ENCODE measurements at regions not wholly inside any gene's neighbourhood (a gene's known extent, or its start where the extent isn't known, plus 50 kb on each side); places are given as distances from the start of the nearest gene placed in this dataset.

DNA sequence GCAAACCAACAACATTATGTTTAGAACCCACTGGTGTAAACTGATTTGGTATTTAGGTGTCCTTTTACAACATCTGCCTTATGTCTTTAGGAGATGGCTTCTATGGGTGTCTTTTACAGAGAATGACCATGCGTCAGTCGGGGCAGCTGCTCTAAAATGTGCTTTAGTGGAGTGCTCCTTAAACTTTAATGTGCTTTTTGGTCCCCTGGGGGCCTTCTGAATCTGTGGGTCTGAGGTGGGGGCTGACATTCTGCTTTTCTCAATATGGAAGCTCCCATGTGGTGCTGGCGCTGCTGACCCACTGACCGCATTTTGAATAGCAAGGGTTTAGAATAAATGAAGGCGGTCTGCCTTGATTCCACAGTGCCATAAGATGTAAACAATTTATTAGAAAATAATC, 173.2 kb upstream of the B3GALT2 start:
- WGBS, 2 donors: 92 to 96% methylated on average over 5 of the region's 5 CpGs
- no peaks in the 10 kb centered on the region for H3K9me3 ChIP-seq (ENCODE audit: control insufficient read depth in 4 of 4, insufficient read depth in 3 of 4, low read length in 3 of 4)
- peaks cover 0 to 2% (median 0%) of the 10 kb centered on the region in 5 donors for H3K4me1 ChIP-seq (ENCODE audit: control insufficient read depth in 5 of 5, insufficient read depth in 5 of 5, low read length in 5 of 5)

DNA sequence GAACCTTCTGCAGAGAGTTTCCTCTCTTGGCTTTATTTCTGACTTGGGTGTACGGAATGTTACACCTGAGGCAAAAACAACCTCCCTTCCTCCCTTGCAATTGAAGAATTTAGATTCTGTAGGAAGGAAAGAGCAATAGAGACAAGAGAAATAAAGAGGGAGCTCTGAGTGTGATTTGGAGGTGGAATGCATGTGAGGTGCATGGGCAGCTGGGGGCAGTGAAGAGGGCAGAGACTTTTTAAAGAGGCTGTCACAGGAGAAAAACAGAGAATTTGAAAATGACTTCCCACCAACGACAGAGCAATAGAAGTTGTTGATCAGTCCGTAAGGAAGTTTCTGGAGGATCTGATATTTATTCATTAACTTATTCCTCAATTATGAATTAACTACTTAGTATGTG, 172.0 kb upstream of the B3GALT2 start:
- ATAC-seq (ENCODE audit: insufficient read depth, low FRiP score): no peak
- 76 to 86% methylated on average over 3 of the region's 3 CpGs for WGBS, 2 donors
- TF ChIP-seq, protein P1, sequence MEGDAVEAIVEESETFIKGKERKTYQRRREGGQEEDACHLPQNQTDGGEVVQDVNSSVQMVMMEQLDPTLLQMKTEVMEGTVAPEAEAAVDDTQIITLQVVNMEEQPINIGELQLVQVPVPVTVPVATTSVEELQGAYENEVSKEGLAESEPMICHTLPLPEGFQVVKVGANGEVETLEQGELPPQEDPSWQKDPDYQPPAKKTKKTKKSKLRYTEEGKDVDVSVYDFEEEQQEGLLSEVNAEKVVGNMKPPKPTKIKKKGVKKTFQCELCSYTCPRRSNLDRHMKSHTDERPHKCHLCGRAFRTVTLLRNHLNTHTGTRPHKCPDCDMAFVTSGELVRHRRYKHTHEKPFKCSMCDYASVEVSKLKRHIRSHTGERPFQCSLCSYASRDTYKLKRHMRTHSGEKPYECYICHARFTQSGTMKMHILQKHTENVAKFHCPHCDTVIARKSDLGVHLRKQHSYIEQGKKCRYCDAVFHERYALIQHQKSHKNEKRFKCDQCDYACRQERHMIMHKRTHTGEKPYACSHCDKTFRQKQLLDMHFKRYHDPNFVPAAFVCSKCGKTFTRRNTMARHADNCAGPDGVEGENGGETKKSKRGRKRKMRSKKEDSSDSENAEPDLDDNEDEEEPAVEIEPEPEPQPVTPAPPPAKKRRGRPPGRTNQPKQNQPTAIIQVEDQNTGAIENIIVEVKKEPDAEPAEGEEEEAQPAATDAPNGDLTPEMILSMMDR (IDR thresholded peaks at IDR 0.05; ENCODE audit: control extremely low read depth, extremely low read depth): no peak
- Histone ChIP-seq H3K9me3 (ENCODE audit: control insufficient read depth in 4 of 4, insufficient read depth in 3 of 4, low read length in 3 of 4) (no peaks in the 10 kb centered on the region), H3K4me1 (ENCODE audit: control insufficient read depth in 5 of 5, insufficient read depth in 5 of 5, low read length in 5 of 5) (peaks cover 0 to 2% (median 0%) of the 10 kb centered on the region in 5 donors), H3K4me3 (no peak overlapping the region), H3K36me3 (ENCODE audit: control insufficient read depth in 4 of 4, insufficient read depth in 4 of 4, low read length in 4 of 4) (peaks cover 0 to 11% (median 0%) of the 10 kb centered on the region in 4 donors), H3K27ac (ENCODE audit: low read depth in 1 of 2, low read length in 1 of 2) (no peak overlapping the region), H3K9ac (ENCODE audit: insufficient read depth in 1 of 2, low read length in 2 of 2) (no peak overlapping the region), H3K27me3 (ENCODE audit: control insufficient read depth in 3 of 3, insufficient read depth in 3 of 3, low read length in 2 of 3) (no peaks in the 10 kb centered on the region)
- no peak for DNase-seq

More for the DNA sequence above, 173.2 kb upstream of the B3GALT2 start:
- DNase-seq (no peak), ATAC-seq (ENCODE audit: insufficient read depth, low FRiP score) (no peak)
- Histone ChIP-seq H3K27me3 (ENCODE audit: control insufficient read depth in 3 of 3, insufficient read depth in 3 of 3, low read length in 2 of 3) (no peaks in the 10 kb centered on the region), H3K36me3 (ENCODE audit: control insufficient read depth in 4 of 4, insufficient read depth in 4 of 4, low read length in 4 of 4) (peaks cover 0 to 11% (median 0%) of the 10 kb centered on the region in 4 donors), H3K9ac (ENCODE audit: insufficient read depth in 1 of 2, low read length in 2 of 2) (no peak overlapping the region), H3K27ac (ENCODE audit: low read depth in 1 of 2, low read length in 1 of 2) (no peak overlapping the region), H3K4me3 (no peak overlapping the region)
- TF ChIP-seq, protein P1 (IDR thresholded peaks at IDR 0.05; ENCODE audit: control extremely low read depth, extremely low read depth): no peak

DNA sequence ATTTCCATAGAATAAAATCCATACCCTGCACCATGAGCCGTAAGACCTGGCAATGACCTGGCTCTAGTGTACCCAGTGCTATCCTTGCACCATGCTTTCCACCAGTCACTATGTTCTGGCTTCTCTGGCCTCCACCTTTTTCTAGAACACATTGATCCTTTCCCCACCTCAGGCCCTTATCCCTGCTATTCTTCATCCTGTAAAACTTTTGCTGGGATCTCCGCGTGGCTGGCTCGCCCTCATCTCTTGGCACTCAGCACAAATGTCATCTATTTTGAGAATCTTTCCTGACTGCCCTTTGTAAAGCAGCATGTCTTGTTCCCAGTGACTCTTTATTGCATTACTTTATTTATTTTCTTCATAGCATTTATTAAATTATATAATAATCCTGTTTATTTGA, 169.8 kb upstream of the B3GALT2 start:
- ATAC-seq (ENCODE audit: insufficient read depth, low FRiP score): no peak
- no peak for DNase-seq
- Histone ChIP-seq H3K9ac (ENCODE audit: insufficient read depth in 1 of 2, low read length in 2 of 2) (no peak overlapping the region), H3K36me3 (ENCODE audit: control insufficient read depth in 4 of 4, insufficient read depth in 4 of 4, low read length in 4 of 4) (peaks cover 0 to 14% (median 0%) of the 10 kb centered on the region in 4 donors), H3K4me1 (ENCODE audit: control insufficient read depth in 5 of 5, insufficient read depth in 5 of 5, low read length in 5 of 5) (peaks cover 0 to 2% (median 0%) of the 10 kb centered on the region in 5 donors), H3K4me3 (no peak overlapping the region), H3K27ac (ENCODE audit: low read depth in 1 of 2, low read length in 1 of 2) (peak overlapping the region in 1 of 2 donors; percentile 41), H3K9me3 (ENCODE audit: control insufficient read depth in 4 of 4, insufficient read depth in 3 of 4, low read length in 3 of 4) (no peaks in the 10 kb centered on the region), H3K27me3 (ENCODE audit: control insufficient read depth in 3 of 3, insufficient read depth in 3 of 3, low read length in 2 of 3) (no peaks in the 10 kb centered on the region)
- 89 to 95% methylated on average over 4 of the region's 4 CpGs for WGBS, 2 donors
- TF ChIP-seq, protein P1 (IDR thresholded peaks at IDR 0.05; ENCODE audit: control extremely low read depth, extremely low read depth): no peak

DNA sequence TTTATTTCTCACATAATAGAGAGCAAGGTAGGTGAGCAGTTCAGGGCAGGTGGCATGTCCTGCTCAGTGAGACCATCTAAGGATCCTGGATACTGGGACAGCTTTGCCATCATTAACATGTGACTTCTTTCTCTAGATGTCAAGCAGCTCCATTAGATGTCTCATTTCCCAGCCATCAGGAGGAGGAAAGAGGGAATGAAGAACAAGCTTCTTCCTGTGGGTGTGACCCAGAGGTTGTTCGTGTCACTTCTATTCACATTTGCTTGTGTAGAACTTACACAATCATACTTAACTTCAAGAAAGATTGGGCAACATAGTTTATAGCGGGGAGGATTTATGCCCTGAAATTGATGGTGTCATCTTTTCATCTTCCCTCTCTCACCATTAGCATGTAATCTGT, 169.2 kb upstream of the B3GALT2 start:
- ATAC-seq (ENCODE audit: insufficient read depth, low FRiP score): no peak
- DNase-seq: no peak
- peak overlapping the region in 1 of 2 donors; percentile 41 for H3K27ac ChIP-seq (ENCODE audit: low read depth in 1 of 2, low read length in 1 of 2)
- H3K9ac ChIP-seq (ENCODE audit: insufficient read depth in 1 of 2, low read length in 2 of 2): no peak overlapping the region
- TF ChIP-seq, protein P1 (IDR thresholded peaks at IDR 0.05; ENCODE audit: control extremely low read depth, extremely low read depth): no peak
- H3K36me3 ChIP-seq (ENCODE audit: control insufficient read depth in 4 of 4, insufficient read depth in 4 of 4, low read length in 4 of 4): peaks cover 0 to 14% (median 0%) of the 10 kb centered on the region in 4 donors
- no peaks in the 10 kb centered on the region for H3K9me3 ChIP-seq (ENCODE audit: control insufficient read depth in 4 of 4, insufficient read depth in 3 of 4, low read length in 3 of 4)
- 29 to 77% methylated on average over 2 of the region's 2 CpGs for WGBS, 2 donors
- no peaks in the 10 kb centered on the region for H3K27me3 ChIP-seq (ENCODE audit: control insufficient read depth in 3 of 3, insufficient read depth in 3 of 3, low read length in 2 of 3)
- peaks cover 0 to 2% (median 0%) of the 10 kb centered on the region in 5 donors for H3K4me1 ChIP-seq (ENCODE audit: control insufficient read depth in 5 of 5, insufficient read depth in 5 of 5, low read length in 5 of 5)
- H3K4me3 ChIP-seq: no peak overlapping the region

Data from lung (tissue), 11 donors.